Panc1 (cell line): ENCODE measurements at regions not wholly inside any gene's neighbourhood (a gene's known extent, or its start where the extent isn't known, plus 50 kb on each side); places are given as distances from the start of the nearest gene placed in this dataset.

Experiments
- ATAC-seq: fragments of 200-7000 bp; cut with Tn5 transposase; 2 replicates; pipeline ENCODE4 v1.9.1; 2020; ENCODE audit warnings: mild to moderate bottlenecking, moderate library complexity
- BruUV-seq: library from RNA; stranded (reverse); fragments of 400-500 nt; replicated peaks from 2 replicates; lab custom pipeline; 2021; lab: Mats Ljungman, UMichigan
- CTCF ChIA-PET: fragments of 300-600 bp; sonication (Branson Sonifier 250); formaldehyde crosslinking; loops from one replicate; lab custom pipeline; 2022; ENCODE audit warnings: antibody characterized with exemption; lab: Charles Lee
- POLR2A ChIA-PET: fragments of 300-600 bp; sonication (Branson Sonifier 250); formaldehyde crosslinking; loops from one replicate; lab custom pipeline; 2022; ENCODE audit warnings: antibody characterized with exemption; lab: Charles Lee
- DNase-seq: peaks from one replicate; pipeline ENCODE4 v3.0.0-alpha.2; 2010; ENCODE audit warnings: low read depth, low spot score
- H3K27ac ChIP-seq: 2 replicates; pipeline ENCODE4 v1.5.1; 2011; ENCODE audit warnings: mild to moderate bottlenecking, low read length, inconsistent platforms
- H3K27me3 ChIP-seq: fragments of 200-500 bp; sonication (Bioruptor generic); 2 replicates; pipeline ENCODE4 v1.6.0; 2014; ENCODE audit warnings: low read length, inconsistent platforms; ENCODE audit not compliant: control insufficient read depth, insufficient read depth
- H3K36me3 ChIP-seq: fragments of 200-500 bp; sonication (Bioruptor generic); 2 replicates; pipeline ENCODE4 v1.5.1; 2014; ENCODE audit warnings: inconsistent platforms, mild to moderate bottlenecking, low read length, moderate library complexity; ENCODE audit not compliant: control insufficient read depth, insufficient read depth
- H3K4me1 ChIP-seq: 2 replicates; pipeline ENCODE4 v1.5.1; 2011; ENCODE audit warnings: inconsistent platforms, mild to moderate bottlenecking, low read length, moderate library complexity; ENCODE audit not compliant: control insufficient read depth, insufficient read depth
- H3K4me3 ChIP-seq, 2 experiments: 2 replicates each; pipeline ENCODE4 v1.5.1; 2011 to 2012; ENCODE audit warnings: low read depth in 2 of 2, low read length in 2 of 2, mild to moderate bottlenecking in 2 of 2, inconsistent platforms in 1 of 2, moderate library complexity in 1 of 2
- H3K9me3 ChIP-seq: fragments of 200-500 bp; sonication (Bioruptor generic); 2 replicates; pipeline ENCODE4 v1.5.1; 2014; ENCODE audit warnings: low read depth, mild to moderate bottlenecking, inconsistent platforms, low read length, moderate library complexity; ENCODE audit not compliant: control insufficient read depth, insufficient read depth
- POLR2AphosphoS5 ChIP-seq: IDR thresholded peaks from 2 replicates; pipeline ENCODE4 v1.6.1; 2012; ENCODE audit warnings: mild to moderate bottlenecking, low read depth, low read length, moderate library complexity
- SIN3A ChIP-seq: IDR thresholded peaks from 2 replicates; pipeline ENCODE4 v1.6.1; 2012; ENCODE audit warnings: low read depth, mild to moderate bottlenecking, low read length, moderate library complexity, borderline replicate concordance; ENCODE audit not compliant: insufficient read depth
- TCF7L2 ChIP-seq: IDR thresholded peaks from 2 replicates; pipeline ENCODE4 v1.6.1; 2011; ENCODE audit warnings: mild to moderate bottlenecking, low read depth, low read length, inconsistent platforms
- in situ Hi-C: cut with HindIII; loops from 2 replicates; pipeline ENCODE4 v1.10.0; 2016; ENCODE audit warnings: low sequenced_read_pairs, low pct_unique_long_range_greater_than_20kb
- intact Hi-C: fragments of 100-400 bp; cut with micrococcal nuclease; formaldehyde crosslinking; loops from one replicate; pipeline ENCODE4 v1.10.0; 2022; ENCODE audit not compliant: unreplicated experiment
- TF ChIP-seq, protein P1 (sequence below), 2 experiments: IDR thresholded peaks; 2 replicates each; pipeline ENCODE4 v1.6.1; 2011 to 2012; ENCODE audit warnings: low read depth in 2 of 2, control low read depth in 1 of 2, low read length in 1 of 2, mild to moderate bottlenecking in 1 of 2, moderate library complexity in 1 of 2; ENCODE audit not compliant: insufficient read depth in 1 of 2
- TF ChIP-seq, protein P2 (sequence below): fragments of 450-650 bp; IDR thresholded peaks from 2 replicates; pipeline ENCODE4 v1.5.1; 2017; ENCODE audit warnings: mild to moderate bottlenecking

DNA sequence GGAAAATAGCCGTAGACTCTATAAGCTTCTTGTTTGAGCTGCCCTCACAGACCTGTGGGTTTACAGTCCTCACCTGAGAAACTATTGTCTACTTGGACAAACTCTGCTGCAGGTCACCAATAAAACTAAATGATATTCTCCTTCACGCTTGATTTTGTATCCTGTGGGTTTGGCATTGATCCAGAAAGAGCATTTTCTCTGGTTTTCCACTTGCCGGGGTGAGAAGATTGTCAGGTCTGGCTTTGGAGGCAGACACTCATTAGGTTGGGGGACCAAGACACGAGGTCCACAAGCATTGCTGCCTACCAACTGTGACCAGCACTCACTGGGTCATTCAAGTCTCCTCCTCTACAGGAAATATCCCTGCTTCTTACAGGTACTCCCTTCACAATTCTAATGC is 68.5 kb downstream of the CDC14C start:
- no TSS peak for BruUV-seq
- ChIA-PET CTCF (no interaction called here), POLR2A (no interaction called here)
- H3K4me3 ChIP-seq, result no peak overlapping the region
- intact Hi-C loops (no loop called here), in situ Hi-C loops (no loop called here)
- TF ChIP-seq, protein P1, sequence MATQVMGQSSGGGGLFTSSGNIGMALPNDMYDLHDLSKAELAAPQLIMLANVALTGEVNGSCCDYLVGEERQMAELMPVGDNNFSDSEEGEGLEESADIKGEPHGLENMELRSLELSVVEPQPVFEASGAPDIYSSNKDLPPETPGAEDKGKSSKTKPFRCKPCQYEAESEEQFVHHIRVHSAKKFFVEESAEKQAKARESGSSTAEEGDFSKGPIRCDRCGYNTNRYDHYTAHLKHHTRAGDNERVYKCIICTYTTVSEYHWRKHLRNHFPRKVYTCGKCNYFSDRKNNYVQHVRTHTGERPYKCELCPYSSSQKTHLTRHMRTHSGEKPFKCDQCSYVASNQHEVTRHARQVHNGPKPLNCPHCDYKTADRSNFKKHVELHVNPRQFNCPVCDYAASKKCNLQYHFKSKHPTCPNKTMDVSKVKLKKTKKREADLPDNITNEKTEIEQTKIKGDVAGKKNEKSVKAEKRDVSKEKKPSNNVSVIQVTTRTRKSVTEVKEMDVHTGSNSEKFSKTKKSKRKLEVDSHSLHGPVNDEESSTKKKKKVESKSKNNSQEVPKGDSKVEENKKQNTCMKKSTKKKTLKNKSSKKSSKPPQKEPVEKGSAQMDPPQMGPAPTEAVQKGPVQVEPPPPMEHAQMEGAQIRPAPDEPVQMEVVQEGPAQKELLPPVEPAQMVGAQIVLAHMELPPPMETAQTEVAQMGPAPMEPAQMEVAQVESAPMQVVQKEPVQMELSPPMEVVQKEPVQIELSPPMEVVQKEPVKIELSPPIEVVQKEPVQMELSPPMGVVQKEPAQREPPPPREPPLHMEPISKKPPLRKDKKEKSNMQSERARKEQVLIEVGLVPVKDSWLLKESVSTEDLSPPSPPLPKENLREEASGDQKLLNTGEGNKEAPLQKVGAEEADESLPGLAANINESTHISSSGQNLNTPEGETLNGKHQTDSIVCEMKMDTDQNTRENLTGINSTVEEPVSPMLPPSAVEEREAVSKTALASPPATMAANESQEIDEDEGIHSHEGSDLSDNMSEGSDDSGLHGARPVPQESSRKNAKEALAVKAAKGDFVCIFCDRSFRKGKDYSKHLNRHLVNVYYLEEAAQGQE (IDR thresholded peaks at IDR 0.05; ENCODE audit: insufficient read depth in 1 of 2, low read depth in 2 of 2, low read length in 1 of 2), result no peak
- no peak for TF ChIP-seq POLR2AphosphoS5
- TF ChIP-seq, protein P2, sequence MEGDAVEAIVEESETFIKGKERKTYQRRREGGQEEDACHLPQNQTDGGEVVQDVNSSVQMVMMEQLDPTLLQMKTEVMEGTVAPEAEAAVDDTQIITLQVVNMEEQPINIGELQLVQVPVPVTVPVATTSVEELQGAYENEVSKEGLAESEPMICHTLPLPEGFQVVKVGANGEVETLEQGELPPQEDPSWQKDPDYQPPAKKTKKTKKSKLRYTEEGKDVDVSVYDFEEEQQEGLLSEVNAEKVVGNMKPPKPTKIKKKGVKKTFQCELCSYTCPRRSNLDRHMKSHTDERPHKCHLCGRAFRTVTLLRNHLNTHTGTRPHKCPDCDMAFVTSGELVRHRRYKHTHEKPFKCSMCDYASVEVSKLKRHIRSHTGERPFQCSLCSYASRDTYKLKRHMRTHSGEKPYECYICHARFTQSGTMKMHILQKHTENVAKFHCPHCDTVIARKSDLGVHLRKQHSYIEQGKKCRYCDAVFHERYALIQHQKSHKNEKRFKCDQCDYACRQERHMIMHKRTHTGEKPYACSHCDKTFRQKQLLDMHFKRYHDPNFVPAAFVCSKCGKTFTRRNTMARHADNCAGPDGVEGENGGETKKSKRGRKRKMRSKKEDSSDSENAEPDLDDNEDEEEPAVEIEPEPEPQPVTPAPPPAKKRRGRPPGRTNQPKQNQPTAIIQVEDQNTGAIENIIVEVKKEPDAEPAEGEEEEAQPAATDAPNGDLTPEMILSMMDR, result no peak
- no peak for TF ChIP-seq TCF7L2
- TF ChIP-seq SIN3A, result no peak
- no peaks in the 10 kb centered on the region for H3K27me3 ChIP-seq
- H3K27ac ChIP-seq, result no peak overlapping the region
- H3K9me3 ChIP-seq, result no peaks in the 10 kb centered on the region
- ATAC-seq, result no peak
- H3K36me3 ChIP-seq, result no peaks in the 10 kb centered on the region
- H3K4me1 ChIP-seq, result no peaks in the 10 kb centered on the region
- no peak for DNase-seq

DNA sequence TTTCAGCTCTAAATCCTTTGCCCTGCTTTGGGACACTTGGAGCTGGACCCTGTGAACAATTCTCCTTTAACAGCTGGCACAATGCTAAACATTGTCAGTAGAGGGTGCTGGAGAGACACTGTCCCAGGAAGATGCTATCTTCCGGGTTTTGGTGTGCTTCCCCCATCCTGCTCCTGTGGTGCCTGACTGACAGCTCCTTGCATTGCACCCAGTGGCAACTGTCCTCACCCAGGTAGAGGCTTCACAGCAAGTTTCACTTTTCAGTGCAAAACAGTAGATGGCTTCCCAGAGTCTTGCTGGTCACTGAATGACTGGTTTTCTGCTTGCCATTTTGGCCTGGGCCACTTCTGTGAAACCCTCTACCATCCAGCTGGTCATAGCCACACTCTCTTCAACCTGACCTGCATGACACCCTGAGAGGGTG is 77.3 kb downstream of the CDC14C start:
- TF ChIP-seq, protein P2, result peak; percentile 82
- TF ChIP-seq SIN3A, result no peak
- TF ChIP-seq, protein P1 (IDR thresholded peaks at IDR 0.05; ENCODE audit: insufficient read depth in 1 of 2, low read depth in 2 of 2, low read length in 1 of 2), result no peak

More for the DNA sequence above, 77.3 kb downstream of the CDC14C start:
- ChIA-PET POLR2A (no interaction called here), CTCF (interaction anchor here (0.6 kb wide), 1 partner anchor 80 kb away, joined by 3 read pairs; no protein-coding TSS in a partner anchor)
- Histone ChIP-seq H3K27me3 (no peaks in the 10 kb centered on the region), H3K27ac (no peak overlapping the region), H3K36me3 (no peaks in the 10 kb centered on the region), H3K9me3 (no peaks in the 10 kb centered on the region), H3K4me3 (no peak overlapping the region), H3K4me1 (no peaks in the 10 kb centered on the region)
- DNase-seq, result peak; percentile 32
- in situ Hi-C loops (no loop called here), intact Hi-C loops (loop anchor here (5.0 kb wide), 1 partner anchor 851 kb away; no protein-coding TSS in a partner anchor)
- BruUV-seq, result no TSS peak
- no peak for ATAC-seq
